Neutrophil (primary cell): ENCODE measurements at regions not wholly inside any gene's neighbourhood (a gene's known extent, or its start where the extent isn't known, plus 50 kb on each side); places are given as distances from the start of the nearest gene placed in this dataset.
"Not testable (repeated sequence)": the region's sequence is repeated elsewhere in the genome, so short reads cannot be mapped to it uniquely, and the experiment has no call there.

Source experiments
- H3K27ac ChIP-seq: fragments of 200-600 bp; sonication (generic); 2 replicates; pipeline ENCODE4 v1.5.1; 2016; ENCODE audit warnings: mild to moderate bottlenecking, moderate library complexity
- H3K27me3 ChIP-seq: fragments of 200-600 bp; sonication (generic); 2 replicates; pipeline ENCODE4 v1.6.0; 2016; ENCODE audit warnings: mild to moderate bottlenecking
- H3K36me3 ChIP-seq: fragments of 200-600 bp; sonication (generic); 2 replicates; pipeline ENCODE4 v1.5.1; 2017
- H3K4me1 ChIP-seq, 2 experiments: fragments of 200-600 bp in 1 of 2; sonication (generic) in 1 of 2; 1 replicate in 1 of 2; 2 replicates in 1 of 2; pipeline versions ENCODE4 v1.5.1 to v1.6.1; 2013 to 2016; ENCODE audit warnings: low read depth in 1 of 2, low read length in 1 of 2, mild to moderate bottlenecking in 1 of 2, moderate library complexity in 1 of 2; ENCODE audit not compliant: control insufficient read depth in 1 of 2, insufficient read depth in 1 of 2
- H3K4me3 ChIP-seq, 2 experiments: fragments of 200-600 bp in 1 of 2; sonication (generic) in 1 of 2; 1 replicate in 1 of 2; 2 replicates in 1 of 2; pipeline ENCODE4 v1.5.1; 2013 to 2016; ENCODE audit warnings: low read depth in 1 of 2, low read length in 1 of 2, mild to moderate bottlenecking in 1 of 2, moderate library complexity in 1 of 2
- H3K9me3 ChIP-seq: fragments of 200-600 bp; sonication (generic); 2 replicates; pipeline ENCODE4 v1.5.1; 2016
- CTCF ChIP-seq: fragments of 200-600 bp; sonication (generic); IDR thresholded peaks from 2 replicates; pipeline ENCODE4 v1.5.1; 2016; ENCODE audit warnings: antibody characterized with exemption

GRCh38 chr7:9608560-9608959 is 1175.2 kb downstream of the NXPH1 start:
- no peaks in the 10 kb centered on the region for H3K9me3 ChIP-seq
- H3K36me3 ChIP-seq: no peaks in the 10 kb centered on the region
- no peak overlapping the region for H3K27ac ChIP-seq
- no peak for TF ChIP-seq CTCF
- no peak overlapping the region for H3K4me3 ChIP-seq
- no peaks in the 10 kb centered on the region for H3K27me3 ChIP-seq
- H3K4me1 ChIP-seq: no peaks in the 10 kb centered on the region

GRCh38 chr7:9620899-9621298 is 1187.5 kb downstream of the NXPH1 start:
- H3K9me3 ChIP-seq, H3K27me3 ChIP-seq, H3K4me3 ChIP-seq, H3K4me1 ChIP-seq, H3K27ac ChIP-seq, H3K36me3 ChIP-seq: not testable (repeated sequence)

GRCh38 chr7:9621306-9621902 is 1188.0 kb downstream of the NXPH1 start:
- H3K4me3 ChIP-seq, H3K36me3 ChIP-seq, H3K9me3 ChIP-seq, H3K27ac ChIP-seq, H3K4me1 ChIP-seq, H3K27me3 ChIP-seq: not testable (repeated sequence)

GRCh38 chr7:9621927-9622326 is 1188.5 kb downstream of the NXPH1 start:
- Histone ChIP-seq H3K27ac (no peak overlapping the region), H3K36me3 (no peaks in the 10 kb centered on the region), H3K9me3 (peaks cover 3% of the 10 kb centered on the region), H3K27me3 (no peaks in the 10 kb centered on the region), H3K4me1 (no peaks in the 10 kb centered on the region), H3K4me3 (no peak overlapping the region)
- no peak for TF ChIP-seq CTCF

GRCh38 chr7:9625953-9626352 is 1192.5 kb downstream of the NXPH1 start:
- no peak for TF ChIP-seq CTCF
- H3K27ac ChIP-seq: no peak overlapping the region
- H3K9me3 ChIP-seq: peaks cover 3% of the 10 kb centered on the region
- H3K4me3 ChIP-seq: no peak overlapping the region
- no peaks in the 10 kb centered on the region for H3K27me3 ChIP-seq
- H3K4me1 ChIP-seq: no peaks in the 10 kb centered on the region
- H3K36me3 ChIP-seq: no peaks in the 10 kb centered on the region

GRCh38 chr7:9645756-9646155 is 1212.3 kb downstream of the NXPH1 start:
- H3K9me3 ChIP-seq: no peaks in the 10 kb centered on the region

More at GRCh38 chr7:9645756-9646155, 1212.3 kb downstream of the NXPH1 start:
- H3K4me3 ChIP-seq: no peak overlapping the region
- H3K36me3 ChIP-seq: no peaks in the 10 kb centered on the region
- no peaks in the 10 kb centered on the region for H3K27me3 ChIP-seq
- H3K27ac ChIP-seq: no peak overlapping the region
- no peaks in the 10 kb centered on the region for H3K4me1 ChIP-seq
- no peak for TF ChIP-seq CTCF
